CD4-positive, alpha-beta T cell treated with Interleukin-21 for 1 hour (primary cell): ENCODE measurements at regions not wholly inside any gene's neighbourhood (a gene's known extent, or its start where the extent isn't known, plus 50 kb on each side); places are given as distances from the start of the nearest gene placed in this dataset.

ENCODE experiments used
- DNase-seq: peaks from one replicate; pipeline ENCODE4 v3.0.0-alpha.2; 2020

DNA sequence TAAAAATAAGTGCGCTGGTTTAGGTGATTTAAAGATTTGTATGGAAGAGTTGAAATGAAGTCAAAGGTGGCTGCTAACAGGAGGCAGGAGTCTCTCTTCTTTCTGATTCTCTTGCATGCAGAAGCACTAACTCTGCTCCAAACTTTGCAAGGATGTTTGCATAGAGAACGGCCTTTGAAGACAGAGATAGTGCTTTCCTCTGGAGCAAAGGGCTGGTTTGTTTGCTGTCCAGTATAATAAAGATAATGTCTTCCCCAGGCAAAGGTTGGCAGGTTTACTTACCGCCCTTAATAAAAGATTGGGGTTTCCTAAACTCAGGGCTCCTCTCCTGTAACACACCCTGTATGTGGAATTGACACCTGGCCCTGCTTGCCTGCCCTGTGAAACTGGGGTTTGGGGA is 210.6 kb upstream of the RREB1 start:
- DNase-seq = no peak

DNA sequence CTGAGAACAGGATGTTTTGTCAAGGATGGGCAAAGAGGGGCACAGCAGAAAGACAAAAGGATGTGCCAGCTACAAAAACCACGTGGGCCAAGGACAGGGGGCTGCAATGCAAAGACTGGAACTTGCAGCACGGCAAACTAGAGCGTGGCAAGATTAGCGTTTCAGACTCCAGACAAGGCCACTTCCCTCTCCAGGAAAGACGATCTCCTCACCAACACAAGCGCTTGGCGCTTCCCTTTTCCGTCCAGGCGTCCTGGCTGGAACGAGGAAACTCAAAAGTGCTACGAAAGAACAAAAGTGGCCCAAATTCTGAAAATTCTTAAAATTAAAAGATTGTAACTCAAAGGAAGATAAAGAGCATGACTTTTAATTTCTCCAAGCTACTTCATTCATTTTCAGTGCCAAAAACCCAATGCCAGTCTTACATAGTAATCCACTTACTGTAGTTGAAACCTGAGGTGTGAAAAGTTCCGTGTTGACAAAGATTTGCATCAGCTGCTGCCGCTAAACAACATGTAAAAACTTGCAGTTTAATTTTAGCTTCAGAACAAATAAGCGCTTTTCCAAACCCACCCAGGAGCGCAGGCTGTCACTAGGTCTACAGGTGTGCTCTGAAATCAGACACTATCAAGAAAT is 207.1 kb upstream of the RREB1 start:
- DNase-seq = no peak

DNA sequence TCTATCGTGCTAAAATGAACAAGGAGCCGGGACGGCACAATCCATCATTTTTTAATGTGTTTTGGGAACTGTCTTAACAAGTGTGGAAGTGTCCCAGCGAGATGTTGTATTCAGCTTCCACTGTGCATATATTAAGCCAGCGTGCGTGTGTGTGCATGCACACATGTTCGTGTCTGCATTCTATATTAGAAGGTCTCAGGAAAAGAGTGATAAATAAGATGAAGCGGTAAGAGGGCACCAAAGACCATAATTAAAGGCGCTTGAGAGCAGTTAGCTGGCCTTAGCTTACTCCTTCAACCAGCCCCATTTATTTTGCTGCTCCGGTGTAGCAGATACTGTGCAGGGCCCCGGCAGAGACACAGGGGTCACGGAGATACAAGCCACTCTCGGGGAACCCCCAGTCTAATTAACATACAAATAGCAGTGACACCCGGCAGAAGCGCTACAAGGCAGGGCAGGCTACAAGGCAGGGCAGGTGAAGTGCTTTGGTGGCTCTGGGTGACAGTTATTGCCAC is 206.5 kb upstream of the RREB1 start:
- no peak for DNase-seq

DNA sequence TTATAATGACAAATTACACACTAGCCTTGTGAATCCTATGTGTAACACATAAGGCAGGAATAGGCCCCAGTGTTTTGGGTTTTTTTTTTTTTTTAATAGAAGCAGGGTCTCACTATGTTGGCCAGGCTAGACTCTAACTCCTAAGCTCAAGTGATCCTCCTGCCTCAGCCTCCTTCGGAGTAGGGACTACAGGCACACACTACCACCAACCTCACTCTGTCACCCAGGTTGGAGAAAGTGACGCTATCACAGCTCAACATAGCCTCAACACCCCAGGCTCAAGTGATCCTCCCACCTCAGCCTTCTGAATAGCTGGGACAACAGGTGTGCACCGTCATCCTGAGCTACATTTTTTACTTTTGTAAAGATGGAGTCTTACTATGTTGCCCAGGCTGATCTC is 205.8 kb upstream of the RREB1 start:
- no peak for DNase-seq

- DNase-seq = no peak
Observed at GRCh38 chr6:6905961-6906518, 201.7 kb upstream of the RREB1 start.

- DNase-seq = no peak
Observed at GRCh38 chr6:6906570-6907213, 201.1 kb upstream of the RREB1 start.

DNA sequence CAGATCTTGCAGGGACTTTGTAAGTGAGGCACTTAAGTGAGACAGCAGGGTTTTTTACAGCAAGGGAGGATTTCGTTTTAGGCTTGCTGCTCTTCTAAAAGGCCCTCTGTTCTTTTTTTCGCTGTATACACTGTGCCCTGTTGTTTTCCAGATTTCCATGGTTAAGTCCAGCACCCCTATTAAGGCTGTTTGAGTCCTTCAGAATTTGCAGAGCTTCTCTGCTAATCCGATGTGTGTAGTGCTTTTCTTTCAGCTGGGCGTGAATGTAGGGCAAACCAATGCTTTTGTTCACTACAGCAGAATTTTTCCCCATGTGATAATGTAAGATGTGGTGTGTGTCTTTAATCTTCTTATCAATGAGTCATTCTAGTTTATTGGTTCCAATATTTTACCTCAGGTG is 200.5 kb upstream of the RREB1 start:
- no peak for DNase-seq

GRCh38 chr6:6908121-6908520 is 199.6 kb upstream of the RREB1 start:
- no peak for DNase-seq

DNA sequence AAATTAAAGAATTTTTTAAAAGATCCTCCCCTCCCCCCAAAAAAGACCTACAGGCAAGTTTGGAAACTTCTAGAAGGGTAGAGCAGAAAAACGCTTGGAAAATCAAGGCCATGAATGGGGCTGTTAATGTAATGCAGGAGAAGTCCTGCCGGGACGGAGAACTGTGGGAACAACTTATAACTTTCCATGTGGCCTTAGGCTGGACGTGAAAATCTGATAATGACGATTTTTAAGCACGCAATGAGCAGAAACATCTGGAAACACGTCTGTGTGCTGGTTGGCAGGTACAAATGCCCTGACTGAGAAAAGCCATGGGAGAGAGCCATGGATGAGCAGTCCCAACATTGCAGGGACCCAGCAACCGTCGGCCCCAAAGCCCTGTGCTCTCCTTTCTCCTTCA is 198.7 kb upstream of the RREB1 start:
- no peak for DNase-seq

DNA sequence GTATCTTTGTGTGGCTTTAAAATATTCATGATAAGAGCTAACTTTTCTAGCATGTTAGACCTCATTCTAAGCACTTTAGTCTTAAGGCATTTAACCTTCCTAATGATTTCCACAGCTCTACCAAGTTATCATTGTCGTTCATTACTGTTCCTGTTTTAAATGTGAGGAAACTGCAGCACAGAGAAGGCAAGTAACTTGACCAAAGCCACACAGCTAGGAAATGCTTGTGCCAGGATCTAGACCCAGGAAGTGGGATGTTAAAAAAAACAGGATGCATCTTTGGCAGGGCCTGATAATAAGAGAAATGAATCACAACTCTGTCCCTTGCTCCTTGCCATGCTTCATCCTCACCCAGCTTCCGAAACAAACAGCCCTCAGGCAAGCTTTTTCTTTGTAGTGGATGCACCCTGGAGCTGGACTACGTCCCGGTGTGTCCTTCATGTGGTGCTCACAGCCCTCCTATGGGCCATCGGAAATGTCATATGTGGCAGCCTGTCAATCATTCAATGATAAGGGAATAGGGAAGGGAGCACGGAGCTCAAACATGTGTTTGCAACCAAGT is 196.9 kb upstream of the RREB1 start:
- DNase-seq = no peak

DNA sequence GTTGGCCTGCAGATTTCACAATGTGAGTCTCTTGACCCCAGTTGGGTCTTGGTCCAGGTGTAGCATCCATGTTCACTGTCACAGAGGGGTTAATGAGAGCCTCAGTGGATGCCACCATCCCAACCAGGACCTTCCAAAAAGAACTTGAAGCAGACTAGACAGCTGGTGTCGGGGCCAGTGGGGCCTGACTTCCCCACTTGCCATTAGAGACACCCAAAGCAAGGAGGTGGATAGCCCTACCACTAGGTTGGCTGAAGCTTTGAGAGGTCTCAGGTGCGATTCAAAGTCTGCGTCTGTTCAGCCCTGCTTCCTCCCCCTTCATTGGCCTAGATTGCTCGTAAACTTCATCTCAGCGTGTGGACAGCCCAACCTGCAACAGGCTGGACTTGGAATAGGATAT is 196.4 kb upstream of the RREB1 start:
- no peak for DNase-seq

GRCh38 chr6:6912817-6913744 is 194.7 kb upstream of the RREB1 start:
- no peak for DNase-seq

DNA sequence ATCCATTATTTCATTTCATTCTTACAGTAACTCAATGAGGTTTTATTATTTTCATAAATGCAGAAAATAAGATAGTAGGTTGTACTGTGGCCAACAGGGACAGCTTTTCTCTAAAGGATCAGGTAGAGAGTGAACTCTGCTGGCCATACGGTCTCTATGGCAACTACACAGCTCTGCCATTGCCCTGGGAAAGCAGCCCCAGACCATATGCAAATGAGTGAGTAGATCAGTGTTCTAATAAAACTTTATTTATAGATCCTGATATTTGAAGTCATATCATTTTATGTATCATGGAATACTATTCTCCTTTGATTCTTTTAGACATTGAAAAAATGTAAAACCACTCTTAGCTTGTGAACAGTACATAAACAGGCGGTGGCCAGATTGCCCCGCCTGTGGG is 192.5 kb upstream of the RREB1 start:
- DNase-seq = no peak

- no peak for DNase-seq
Observed at GRCh38 chr6:6915813-6916547, 191.8 kb upstream of the RREB1 start.

- no peak for DNase-seq
Observed at GRCh38 chr6:6916598-6916997, 191.2 kb upstream of the RREB1 start.

DNA sequence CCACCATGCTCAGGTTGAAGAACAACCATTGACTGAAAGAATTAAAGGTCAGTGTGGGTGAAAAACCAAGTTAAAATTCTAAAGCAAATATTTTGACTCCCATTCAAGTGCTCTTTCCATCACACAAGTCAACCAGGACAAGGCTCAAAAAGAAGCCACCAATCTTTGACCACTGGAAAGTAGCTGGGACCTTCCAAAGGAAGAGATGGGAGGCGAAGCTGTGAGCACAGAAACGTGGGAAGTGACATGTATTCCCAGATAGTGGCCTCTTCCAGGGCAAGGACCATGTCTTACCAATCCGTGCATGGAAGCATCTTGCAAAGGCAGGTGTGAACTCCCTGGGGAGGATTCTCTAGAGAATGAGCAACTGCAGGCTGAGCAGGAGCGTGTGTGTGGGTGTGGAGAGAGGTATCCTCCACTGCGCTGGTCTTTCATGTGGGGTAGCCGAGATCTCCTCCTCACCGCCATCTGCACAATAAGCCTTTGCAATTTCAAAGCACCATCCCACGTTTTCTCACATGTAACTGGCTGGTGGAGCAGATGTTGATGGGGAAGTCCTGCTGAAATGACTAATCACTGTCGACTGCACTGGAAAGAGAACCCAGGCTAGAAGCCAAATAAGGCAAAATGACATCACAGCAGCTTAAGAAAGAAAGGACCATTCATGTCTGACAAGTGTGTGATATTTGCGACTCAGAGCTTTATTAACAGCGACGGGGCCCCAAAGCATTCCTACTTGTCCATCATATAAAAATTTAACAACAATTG is 189.4 kb upstream of the RREB1 start:
- no peak for DNase-seq

DNA sequence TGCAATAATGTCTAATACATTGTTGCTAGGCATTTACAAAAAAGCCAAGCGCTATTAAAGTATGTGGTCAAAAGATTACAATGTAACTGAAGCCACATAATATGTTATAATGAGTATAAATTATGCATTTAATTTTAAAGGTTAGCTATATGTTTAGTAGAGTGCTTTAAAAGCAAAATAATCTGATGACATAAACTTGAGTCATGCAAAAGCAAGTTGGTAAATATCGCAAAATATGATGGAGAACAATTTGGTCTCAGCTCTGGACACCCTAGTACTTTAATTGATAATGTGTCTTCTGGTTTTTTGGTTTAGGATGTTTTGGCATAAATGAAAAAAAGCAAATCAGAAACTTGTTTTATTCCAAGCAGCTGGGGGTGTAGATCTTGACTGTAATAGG is 188.6 kb upstream of the RREB1 start:
- DNase-seq = no peak

DNA sequence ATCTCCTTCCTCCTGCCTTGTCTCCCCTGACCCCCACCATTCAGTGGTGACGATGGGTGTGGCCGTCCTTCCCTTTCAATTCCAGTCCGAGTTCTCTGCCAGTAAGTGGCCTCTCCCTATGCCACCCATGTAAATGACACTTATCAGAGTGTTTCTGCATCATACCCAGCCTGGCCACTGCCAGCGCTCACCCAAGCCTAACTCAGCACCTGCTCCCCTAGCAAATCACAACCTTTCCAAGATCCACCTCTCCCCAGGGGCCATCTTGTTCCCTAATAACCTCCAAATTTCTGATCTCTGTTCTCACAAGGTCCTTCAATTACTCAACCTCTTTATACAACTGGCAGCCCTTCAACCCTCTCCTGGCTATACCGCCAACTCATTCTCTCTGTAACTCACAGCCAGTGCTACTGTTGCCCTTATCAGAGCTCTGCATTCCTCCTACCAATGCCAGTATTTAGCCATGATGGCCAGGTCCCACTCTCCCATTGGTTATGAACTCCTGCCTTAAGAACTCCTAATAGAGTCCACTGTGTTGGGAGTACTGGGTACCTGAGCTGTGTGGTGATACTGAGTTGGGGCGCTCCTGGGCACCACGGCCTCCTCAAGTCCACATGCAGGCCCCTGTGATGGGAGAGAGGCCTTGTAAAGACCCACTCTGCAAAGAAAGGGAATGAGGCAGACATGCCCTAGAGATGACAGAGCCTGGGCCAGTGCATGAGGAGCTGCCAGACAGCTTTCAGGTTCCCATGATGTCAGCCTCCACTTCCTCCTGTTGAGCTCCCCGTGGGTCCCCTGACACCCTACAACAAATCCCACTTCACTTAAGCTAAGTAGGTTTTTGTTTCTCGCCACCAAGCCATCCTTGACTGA is 187.4 kb upstream of the RREB1 start:
- no peak for DNase-seq

GRCh38 chr6:6920987-6921313 is 186.8 kb upstream of the RREB1 start:
- DNase-seq = no peak

DNA sequence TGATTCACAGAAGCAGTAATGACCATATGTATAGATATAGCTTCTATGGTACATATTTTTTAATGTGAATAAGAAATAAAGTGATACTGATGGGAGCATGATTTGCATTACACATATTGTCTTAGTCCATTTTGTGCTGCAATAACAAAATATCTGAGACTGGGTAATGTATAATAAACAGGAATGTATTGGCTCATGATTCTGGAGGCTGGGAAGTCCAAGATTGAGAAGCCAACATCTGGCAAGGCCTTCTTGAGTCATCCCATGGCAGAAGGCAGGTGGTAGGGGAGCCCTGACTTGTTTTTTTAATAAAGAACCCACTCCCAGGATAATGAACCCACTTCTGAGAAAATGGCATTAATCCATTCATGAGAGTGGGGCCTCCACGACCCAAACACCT is 185.6 kb upstream of the RREB1 start:
- DNase-seq = no peak

DNA sequence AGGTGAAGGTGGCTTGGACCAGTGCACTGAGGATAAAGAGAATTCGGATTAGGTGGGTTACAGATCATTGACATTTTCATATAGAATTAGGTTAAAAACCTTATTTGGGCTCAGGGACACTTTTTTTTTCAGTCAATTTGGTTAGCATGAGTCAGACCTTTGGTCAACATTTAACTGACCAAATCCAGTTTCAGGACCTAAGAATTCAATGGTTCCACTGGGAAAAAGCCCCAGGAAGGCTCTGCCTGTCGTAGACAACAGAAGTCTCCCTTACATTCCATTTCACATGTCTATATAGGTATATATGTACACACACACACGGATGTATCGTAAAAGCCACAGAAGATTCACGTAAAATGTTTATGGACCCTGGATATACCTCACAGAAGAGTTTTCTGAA is 184.2 kb upstream of the RREB1 start:
- DNase-seq = no peak
